SK-N-SH treated with all-trans-retinoic acid at 6 μM for 48 hours (cell line): ENCODE measurements at regions not wholly inside any gene's neighbourhood (a gene's known extent, or its start where the extent isn't known, plus 50 kb on each side); places are given as distances from the start of the nearest gene placed in this dataset.

ENCODE experiments used
- ATAC-seq: fragments of 200-7000 bp; cut with Tn5 transposase; 3 replicates; pipeline ENCODE4 v1.9.1; 2020; ENCODE audit warnings: mild to moderate bottlenecking, moderate library complexity
- ARNTL ChIP-seq: fragments of 450-650 bp; formaldehyde crosslinking; IDR thresholded peaks from 2 replicates; pipeline ENCODE4 v1.5.0; 2020; ENCODE audit warnings: low read depth, mild to moderate bottlenecking, moderate library complexity, borderline replicate concordance
- BACH2 ChIP-seq: fragments of 250-450 bp; sonication (Bioruptor Pico); IDR thresholded peaks from 2 replicates; pipeline ENCODE4 v1.9.0; 2021; ENCODE audit warnings: mild to moderate bottlenecking, borderline replicate concordance
- CSDC2 ChIP-seq: fragments of 250-450 bp; sonication (Bioruptor Pico); IDR thresholded peaks from 2 replicates; pipeline ENCODE4 v1.5.0; 2020; ENCODE audit warnings: mild to moderate bottlenecking, moderate library complexity
- ESRRG ChIP-seq: fragments of 250-450 bp; sonication (Bioruptor Pico); IDR thresholded peaks from 2 replicates; pipeline ENCODE4 v1.6.1; 2021; ENCODE audit warnings: mild to moderate bottlenecking
- GLIS3 ChIP-seq: fragments of 250-450 bp; sonication (Bioruptor Pico); IDR thresholded peaks from 2 replicates; pipeline ENCODE4 v1.5.0; 2020; ENCODE audit warnings: mild to moderate bottlenecking, moderate library complexity
- ISL1 ChIP-seq: fragments of 250-450 bp; sonication (Bioruptor Pico); IDR thresholded peaks from 2 replicates; pipeline ENCODE4 v2.1.2; 2022; ENCODE audit warnings: mild to moderate bottlenecking, moderate library complexity
- OSR1 ChIP-seq: fragments of 250-450 bp; sonication (Bioruptor Pico); IDR thresholded peaks from 2 replicates; pipeline ENCODE4 v1.8.0; 2022; ENCODE audit warnings: moderate library complexity, mild to moderate bottlenecking, inconsistent platforms
- PPARA ChIP-seq: fragments of 250-450 bp; sonication (Bioruptor Pico); IDR thresholded peaks from 2 replicates; pipeline ENCODE4 v1.5.0; 2020; ENCODE audit warnings: mild to moderate bottlenecking, borderline replicate concordance
- RARB ChIP-seq: fragments of 250-450 bp; sonication (Bioruptor Pico); IDR thresholded peaks from 2 replicates; pipeline ENCODE4 v1.8.0; 2021; ENCODE audit warnings: mild to moderate bottlenecking, moderate library complexity
- SNAI2 ChIP-seq: fragments of 250-450 bp; sonication (Bioruptor Pico); IDR thresholded peaks from 2 replicates; pipeline ENCODE4 v1.5.0; 2020; ENCODE audit warnings: mild to moderate bottlenecking, moderate library complexity
- TCF4 ChIP-seq: fragments of 250-450 bp; sonication (Bioruptor Pico); IDR thresholded peaks from 2 replicates; pipeline ENCODE4 v1.8.0; 2021; ENCODE audit warnings: mild to moderate bottlenecking, moderate library complexity, borderline replicate concordance
- TOX ChIP-seq: fragments of 250-450 bp; sonication (Bioruptor Pico); IDR thresholded peaks from 2 replicates; pipeline ENCODE4 v1.8.0; 2021; ENCODE audit warnings: mild to moderate bottlenecking, moderate library complexity, borderline replicate concordance
- ZC3H10 ChIP-seq: fragments of 250-450 bp; sonication (Bioruptor Pico); IDR thresholded peaks from 2 replicates; pipeline ENCODE4 v1.5.1; 2021; ENCODE audit warnings: mild to moderate bottlenecking, moderate library complexity
- ZFP3 ChIP-seq: fragments of 250-450 bp; sonication (Bioruptor Pico); IDR thresholded peaks from 2 replicates; pipeline ENCODE4 v1.5.0; 2020; ENCODE audit warnings: mild to moderate bottlenecking, moderate library complexity
- ZFP30 ChIP-seq: fragments of 450-650 bp; formaldehyde crosslinking; IDR thresholded peaks from 2 replicates; pipeline ENCODE4 v1.5.0; 2022; ENCODE audit warnings: mild to moderate bottlenecking, moderate library complexity
- ZNF565 ChIP-seq: fragments of 450-650 bp; formaldehyde crosslinking; conservative IDR thresholded peaks from 2 replicates; pipeline ENCODE4 v1.5.0; 2020; ENCODE audit warnings: low read depth, mild to moderate bottlenecking, moderate library complexity
- ZNF70 ChIP-seq: fragments of 450-650 bp; formaldehyde crosslinking; IDR thresholded peaks from 2 replicates; pipeline ENCODE4 v1.5.0; 2020; ENCODE audit warnings: mild to moderate bottlenecking, moderate library complexity
- ZNF8 ChIP-seq: fragments of 450-650 bp; formaldehyde crosslinking; IDR thresholded peaks from 2 replicates; pipeline ENCODE4 v1.5.0; 2020; ENCODE audit warnings: mild to moderate bottlenecking, moderate library complexity
- TF ChIP-seq, protein P1 (sequence below): fragments of 250-450 bp; sonication (Bioruptor Pico); IDR thresholded peaks from 2 replicates; pipeline ENCODE4 v1.8.0; 2021; ENCODE audit warnings: low read depth, mild to moderate bottlenecking, moderate library complexity, borderline replicate concordance
- TF ChIP-seq, protein P2 (sequence below): fragments of 250-450 bp; sonication (Bioruptor Pico); IDR thresholded peaks from 2 replicates; pipeline ENCODE4 v1.5.1; 2020; ENCODE audit warnings: low read depth, mild to moderate bottlenecking, moderate library complexity
- TF ChIP-seq, protein P3 (sequence below): fragments of 250-450 bp; sonication (Bioruptor Pico); IDR thresholded peaks from 2 replicates; pipeline ENCODE4 v1.5.1; 2021; ENCODE audit warnings: mild to moderate bottlenecking, moderate library complexity
- TF ChIP-seq, protein P4 (sequence below): fragments of 250-450 bp; sonication (Bioruptor Pico); IDR thresholded peaks from 2 replicates; pipeline ENCODE4 v1.8.0; 2020; ENCODE audit warnings: mild to moderate bottlenecking, moderate library complexity, borderline replicate concordance

DNA sequence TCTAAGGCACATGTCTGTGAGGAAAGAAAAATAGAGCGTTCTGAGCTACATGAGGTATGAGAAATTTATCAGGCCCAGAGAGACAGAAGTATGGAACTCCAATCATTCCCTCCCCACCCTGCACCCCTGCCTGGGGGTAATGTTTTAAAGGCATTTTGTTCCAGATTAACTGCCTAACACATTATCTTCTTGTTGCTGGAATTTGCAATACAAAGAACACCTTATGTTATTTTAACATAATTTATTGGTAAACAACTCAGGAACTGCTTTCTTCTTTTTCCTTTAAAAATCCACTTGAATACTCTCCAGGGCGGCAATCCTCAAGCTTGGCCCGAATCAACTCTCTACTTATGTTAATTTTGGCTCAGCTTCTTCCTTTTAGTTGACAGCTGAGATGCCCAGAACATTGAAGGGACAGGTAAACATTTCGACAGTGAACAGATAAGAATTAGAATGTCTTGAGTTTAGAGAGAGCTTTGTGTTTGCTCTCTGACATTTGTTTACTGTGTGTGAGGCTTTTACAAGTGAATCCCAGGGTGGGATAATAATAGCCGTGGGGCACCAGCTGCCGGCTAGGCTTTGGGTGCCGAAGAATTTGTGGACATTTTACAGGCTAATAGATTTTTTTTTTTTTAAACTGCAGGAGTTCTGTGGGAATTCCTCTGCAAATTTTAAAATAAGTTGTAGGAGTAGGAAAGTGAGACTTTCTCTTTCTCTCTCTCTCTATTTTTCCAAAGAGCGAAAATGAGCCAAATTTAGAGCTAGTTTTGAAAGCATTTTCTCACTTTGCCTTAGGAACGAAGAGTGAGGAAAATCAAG is 96.4 kb upstream of the TAF11L2 start:
- ATAC-seq = no peak
- TF ChIP-seq, protein P1, sequence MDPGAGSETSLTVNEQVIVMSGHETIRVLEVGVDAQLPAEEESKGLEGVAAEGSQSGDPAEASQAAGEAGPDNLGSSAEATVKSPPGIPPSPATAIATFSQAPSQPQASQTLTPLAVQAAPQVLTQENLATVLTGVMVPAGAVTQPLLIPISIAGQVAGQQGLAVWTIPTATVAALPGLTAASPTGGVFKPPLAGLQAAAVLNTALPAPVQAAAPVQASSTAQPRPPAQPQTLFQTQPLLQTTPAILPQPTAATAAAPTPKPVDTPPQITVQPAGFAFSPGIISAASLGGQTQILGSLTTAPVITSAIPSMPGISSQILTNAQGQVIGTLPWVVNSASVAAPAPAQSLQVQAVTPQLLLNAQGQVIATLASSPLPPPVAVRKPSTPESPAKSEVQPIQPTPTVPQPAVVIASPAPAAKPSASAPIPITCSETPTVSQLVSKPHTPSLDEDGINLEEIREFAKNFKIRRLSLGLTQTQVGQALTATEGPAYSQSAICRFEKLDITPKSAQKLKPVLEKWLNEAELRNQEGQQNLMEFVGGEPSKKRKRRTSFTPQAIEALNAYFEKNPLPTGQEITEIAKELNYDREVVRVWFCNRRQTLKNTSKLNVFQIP (CRISPR knock-in tag) = no peak
- TF ChIP-seq ESRRG (no peak), ISL1 (CRISPR knock-in tag) (no peak), ZFP30 (CRISPR knock-in tag) (no peak), TCF4 (no peak), SNAI2 (CRISPR knock-in tag) (no peak), BACH2 (CRISPR knock-in tag) (no peak)

DNA sequence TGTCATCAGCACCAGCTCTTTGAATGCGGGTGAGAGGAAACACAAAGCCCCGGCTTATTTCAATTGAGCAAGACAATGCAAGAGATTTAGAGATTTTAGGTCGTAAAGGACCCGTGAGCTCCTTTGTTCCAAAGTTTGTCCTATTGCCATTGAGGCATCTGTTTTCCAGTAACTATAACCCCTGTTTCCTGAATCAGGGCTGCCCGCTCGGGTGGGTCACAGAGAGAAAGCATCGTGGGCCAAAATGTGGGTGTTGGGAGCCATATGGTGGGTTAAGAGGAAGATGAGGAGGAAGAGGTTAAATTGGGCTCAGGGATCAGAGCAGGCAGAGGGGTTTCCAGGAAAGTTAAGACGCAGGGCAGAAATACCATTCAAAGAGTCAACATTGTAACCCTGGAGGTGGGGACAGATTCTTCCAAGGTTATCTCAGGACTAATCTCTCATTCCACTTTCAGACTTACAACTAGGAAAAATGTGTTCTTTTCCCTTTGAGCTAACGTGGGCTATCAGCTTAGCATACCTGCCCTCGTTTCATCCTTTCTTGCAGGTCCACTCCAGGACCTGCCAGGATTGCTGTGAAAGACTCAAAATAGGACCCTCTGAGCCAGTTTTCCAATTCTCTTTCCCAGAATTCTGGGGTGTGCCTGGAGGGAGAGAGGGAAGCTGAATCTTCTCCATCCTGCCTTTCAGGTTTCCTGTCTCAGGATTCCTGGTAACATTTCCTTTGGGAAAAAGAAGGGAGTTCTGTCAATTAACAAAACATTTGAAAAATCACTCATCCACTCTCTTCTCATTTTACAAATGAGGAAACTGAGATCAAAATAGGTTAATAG is 95.5 kb upstream of the TAF11L2 start:
- no peak for ATAC-seq
- TF ChIP-seq, protein P2, sequence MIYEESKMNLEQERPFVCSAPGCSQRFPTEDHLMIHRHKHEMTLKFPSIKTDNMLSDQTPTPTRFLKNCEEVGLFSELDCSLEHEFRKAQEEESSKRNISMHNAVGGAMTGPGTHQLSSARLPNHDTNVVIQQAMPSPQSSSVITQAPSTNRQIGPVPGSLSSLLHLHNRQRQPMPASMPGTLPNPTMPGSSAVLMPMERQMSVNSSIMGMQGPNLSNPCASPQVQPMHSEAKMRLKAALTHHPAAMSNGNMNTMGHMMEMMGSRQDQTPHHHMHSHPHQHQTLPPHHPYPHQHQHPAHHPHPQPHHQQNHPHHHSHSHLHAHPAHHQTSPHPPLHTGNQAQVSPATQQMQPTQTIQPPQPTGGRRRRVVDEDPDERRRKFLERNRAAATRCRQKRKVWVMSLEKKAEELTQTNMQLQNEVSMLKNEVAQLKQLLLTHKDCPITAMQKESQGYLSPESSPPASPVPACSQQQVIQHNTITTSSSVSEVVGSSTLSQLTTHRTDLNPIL (CRISPR knock-in tag) = no peak
- no peak for TF ChIP-seq BACH2 (CRISPR knock-in tag)
- TF ChIP-seq, protein P3, sequence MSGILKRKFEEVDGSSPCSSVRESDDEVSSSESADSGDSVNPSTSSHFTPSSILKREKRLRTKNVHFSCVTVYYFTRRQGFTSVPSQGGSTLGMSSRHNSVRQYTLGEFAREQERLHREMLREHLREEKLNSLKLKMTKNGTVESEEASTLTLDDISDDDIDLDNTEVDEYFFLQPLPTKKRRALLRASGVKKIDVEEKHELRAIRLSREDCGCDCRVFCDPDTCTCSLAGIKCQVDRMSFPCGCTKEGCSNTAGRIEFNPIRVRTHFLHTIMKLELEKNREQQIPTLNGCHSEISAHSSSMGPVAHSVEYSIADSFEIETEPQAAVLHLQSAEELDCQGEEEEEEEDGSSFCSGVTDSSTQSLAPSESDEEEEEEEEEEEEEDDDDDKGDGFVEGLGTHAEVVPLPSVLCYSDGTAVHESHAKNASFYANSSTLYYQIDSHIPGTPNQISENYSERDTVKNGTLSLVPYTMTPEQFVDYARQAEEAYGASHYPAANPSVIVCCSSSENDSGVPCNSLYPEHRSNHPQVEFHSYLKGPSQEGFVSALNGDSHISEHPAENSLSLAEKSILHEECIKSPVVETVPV (CRISPR knock-in tag) = no peak
- no peak for TF ChIP-seq ZNF565
- TF ChIP-seq PPARA (CRISPR knock-in tag) = no peak
- TF ChIP-seq ARNTL (CRISPR knock-in tag) = no peak
- TF ChIP-seq ZC3H10 (CRISPR knock-in tag) = no peak
- no peak for TF ChIP-seq ZFP3 (CRISPR knock-in tag)
- TF ChIP-seq GLIS3 (CRISPR knock-in tag) = no peak
- TF ChIP-seq ISL1 (CRISPR knock-in tag) = no peak
- TF ChIP-seq ZFP30 (CRISPR knock-in tag) = no peak
- TF ChIP-seq ESRRG = no peak
- no peak for TF ChIP-seq RARB (CRISPR knock-in tag)
- TF ChIP-seq SNAI2 (CRISPR knock-in tag) = no peak
- TF ChIP-seq ZNF8 = no peak
- no peak for TF ChIP-seq TOX (CRISPR knock-in tag)

DNA sequence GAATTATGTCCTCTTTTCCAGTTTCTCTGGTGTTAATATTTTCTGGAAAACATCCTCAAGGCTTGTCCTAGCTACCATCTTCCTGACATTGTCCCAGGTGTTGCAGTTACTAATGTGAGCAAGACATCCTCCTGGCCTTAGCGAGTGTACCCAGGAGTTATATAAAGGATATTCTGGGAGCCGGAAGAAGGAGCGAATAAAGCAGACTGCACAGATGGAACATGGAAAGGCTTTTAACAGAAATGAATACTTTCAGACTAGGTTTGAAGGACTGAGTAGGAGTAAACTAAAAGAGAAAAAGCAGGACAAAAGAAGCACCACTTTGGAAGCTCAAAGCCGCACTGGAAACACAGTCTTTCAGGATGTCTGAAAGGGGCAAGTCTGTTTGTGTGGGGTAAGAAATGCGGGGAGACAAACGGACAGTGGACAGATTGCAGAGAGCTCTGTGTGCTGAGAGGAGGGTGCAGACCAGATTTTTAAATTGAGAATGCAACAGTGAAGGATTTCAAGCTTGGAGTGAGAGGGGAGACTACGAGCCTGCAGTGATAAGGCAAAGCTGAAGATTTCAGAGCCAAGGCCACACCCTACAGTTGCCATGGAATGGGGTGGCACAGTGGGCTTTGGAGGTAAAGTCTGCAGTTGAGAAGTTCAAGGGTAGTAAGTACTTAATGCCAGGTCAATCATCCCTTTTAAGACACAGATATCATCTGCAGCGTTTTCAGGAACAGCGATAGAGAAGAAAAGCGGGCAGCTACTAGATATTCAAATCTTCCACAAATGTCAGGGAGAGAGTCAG is 94.1 kb upstream of the TAF11L2 start:
- no peak for ATAC-seq
- TF ChIP-seq PPARA (CRISPR knock-in tag) (no peak), ARNTL (CRISPR knock-in tag) (no peak), ESRRG (no peak), CSDC2 (CRISPR knock-in tag) (no peak), ZNF70 (CRISPR knock-in tag) (no peak), ZC3H10 (CRISPR knock-in tag) (no peak), TOX (CRISPR knock-in tag) (no peak), ZFP30 (CRISPR knock-in tag) (no peak), ZFP3 (CRISPR knock-in tag) (no peak), TCF4 (no peak), ZNF8 (no peak), OSR1 (CRISPR knock-in tag) (no peak)
- TF ChIP-seq, protein P3 (CRISPR knock-in tag) = no peak
- TF ChIP-seq, protein P1 (CRISPR knock-in tag) = no peak
- TF ChIP-seq, protein P2 (CRISPR knock-in tag) = no peak
- TF ChIP-seq, protein P4, sequence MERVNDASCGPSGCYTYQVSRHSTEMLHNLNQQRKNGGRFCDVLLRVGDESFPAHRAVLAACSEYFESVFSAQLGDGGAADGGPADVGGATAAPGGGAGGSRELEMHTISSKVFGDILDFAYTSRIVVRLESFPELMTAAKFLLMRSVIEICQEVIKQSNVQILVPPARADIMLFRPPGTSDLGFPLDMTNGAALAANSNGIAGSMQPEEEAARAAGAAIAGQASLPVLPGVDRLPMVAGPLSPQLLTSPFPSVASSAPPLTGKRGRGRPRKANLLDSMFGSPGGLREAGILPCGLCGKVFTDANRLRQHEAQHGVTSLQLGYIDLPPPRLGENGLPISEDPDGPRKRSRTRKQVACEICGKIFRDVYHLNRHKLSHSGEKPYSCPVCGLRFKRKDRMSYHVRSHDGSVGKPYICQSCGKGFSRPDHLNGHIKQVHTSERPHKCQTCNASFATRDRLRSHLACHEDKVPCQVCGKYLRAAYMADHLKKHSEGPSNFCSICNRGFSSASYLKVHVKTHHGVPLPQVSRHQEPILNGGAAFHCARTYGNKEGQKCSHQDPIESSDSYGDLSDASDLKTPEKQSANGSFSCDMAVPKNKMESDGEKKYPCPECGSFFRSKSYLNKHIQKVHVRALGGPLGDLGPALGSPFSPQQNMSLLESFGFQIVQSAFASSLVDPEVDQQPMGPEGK = no peak
- TF ChIP-seq, all 23 proteins: peak for 0
